K562 (cell line): ENCODE measurements at regions not wholly inside any gene's neighbourhood (a gene's known extent, or its start where the extent isn't known, plus 50 kb on each side); places are given as distances from the start of the nearest gene placed in this dataset.

Experiments used
- KAT8 ChIP-seq: fragments of 450-650 bp; IDR thresholded peaks from 2 replicates; pipeline ENCODE4 v1.6.1; 2016; ENCODE audit warnings: low read depth, mild to moderate bottlenecking
- POLR2A ChIP-seq: fragments of 450-650 bp; conservative IDR thresholded peaks from 2 replicates; pipeline ENCODE4 v1.6.1; 2016
- POLR2AphosphoS2 ChIP-seq: IDR thresholded peaks from 2 replicates; pipeline ENCODE4 v1.6.1; 2012; ENCODE audit warnings: low read length, improper control_type of control experiment
- SIN3A ChIP-seq, 2 experiments: fragments of 150-350 bp in 1 of 2; IDR thresholded peaks; 2 replicates each; pipeline ENCODE4 v1.6.1; 2011 to 2016; ENCODE audit warnings: borderline replicate concordance in 2 of 2, low read depth in 2 of 2, low read length in 2 of 2, mild to moderate bottlenecking in 2 of 2, moderate library complexity in 2 of 2; ENCODE audit not compliant: control insufficient read depth in 1 of 2
- ZNF253 ChIP-seq: fragments of 250-450 bp; sonication (Bioruptor Pico); conservative IDR thresholded peaks from 2 replicates; pipeline ENCODE4 v1.6.1; 2021; ENCODE audit warnings: mild to moderate bottlenecking
- TF ChIP-seq, protein P1 (sequence below), 3 experiments: IDR thresholded peaks in 2 of 3; conservative IDR thresholded peaks in 1 of 3; 2 replicates each; pipeline ENCODE4 v1.5.1; 2011 to 2012; ENCODE audit warnings: low read length in 3 of 3, mild to moderate bottlenecking in 3 of 3, control low read depth in 2 of 3, improper control_type of control experiment in 1 of 3, inconsistent platforms in 1 of 3, low read depth in 1 of 3, mixed read lengths in 1 of 3, moderate library complexity in 1 of 3; ENCODE audit not compliant: insufficient read depth in 2 of 3
- TF ChIP-seq, protein P2 (sequence below), 2 experiments: IDR thresholded peaks; 2 replicates each; pipeline ENCODE4 v1.6.1; 2011; ENCODE audit warnings: borderline replicate concordance in 1 of 2, control low read depth in 1 of 2, low read depth in 1 of 2, low read length in 1 of 2, mild to moderate bottlenecking in 1 of 2, mixed read lengths in 1 of 2, moderate library complexity in 1 of 2; ENCODE audit not compliant: insufficient read depth in 1 of 2, insufficient read length in 1 of 2, poor library complexity in 1 of 2, severe bottlenecking in 1 of 2; ENCODE audit errors: extremely low read depth in 1 of 2

DNA sequence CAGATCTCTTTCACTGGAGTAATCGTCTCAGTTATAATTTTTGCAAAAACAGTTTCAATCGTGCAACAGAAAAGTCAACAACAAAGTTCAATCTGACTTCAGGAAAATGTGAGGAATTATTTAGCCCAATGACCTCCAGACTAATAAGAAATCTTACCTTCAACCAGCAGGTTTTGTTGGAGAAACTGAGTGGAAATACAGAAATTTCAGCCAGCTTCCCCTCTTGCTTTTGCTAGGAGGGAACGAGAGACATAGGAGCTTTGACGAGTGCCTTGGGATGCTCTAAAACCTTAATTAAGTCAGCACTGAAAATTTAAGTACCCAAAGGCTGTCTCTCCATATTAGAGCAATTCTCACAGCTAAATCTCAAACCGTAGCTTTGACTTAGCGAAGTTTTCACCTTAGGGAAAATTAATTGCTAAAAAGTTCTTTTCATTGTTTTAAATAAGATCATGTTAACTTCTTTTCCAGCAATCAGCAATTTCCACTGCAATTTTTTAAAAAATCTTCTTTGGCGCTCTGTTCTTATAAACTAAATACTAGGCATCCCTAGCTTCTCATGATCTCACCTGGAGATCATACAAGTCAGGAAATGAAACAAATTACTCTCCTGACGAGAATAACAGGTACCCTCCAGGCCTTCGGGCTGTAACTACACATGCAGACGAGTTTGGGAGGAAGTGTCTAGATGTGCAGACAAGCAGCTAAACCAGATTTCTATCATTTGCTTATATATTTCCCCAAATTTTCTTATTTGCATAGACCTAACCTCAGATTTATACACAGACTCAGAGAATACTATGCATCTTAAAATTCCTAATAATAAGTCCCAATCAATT, 250.2 kb downstream of the FAM43A start:
- TF ChIP-seq, protein P1, sequence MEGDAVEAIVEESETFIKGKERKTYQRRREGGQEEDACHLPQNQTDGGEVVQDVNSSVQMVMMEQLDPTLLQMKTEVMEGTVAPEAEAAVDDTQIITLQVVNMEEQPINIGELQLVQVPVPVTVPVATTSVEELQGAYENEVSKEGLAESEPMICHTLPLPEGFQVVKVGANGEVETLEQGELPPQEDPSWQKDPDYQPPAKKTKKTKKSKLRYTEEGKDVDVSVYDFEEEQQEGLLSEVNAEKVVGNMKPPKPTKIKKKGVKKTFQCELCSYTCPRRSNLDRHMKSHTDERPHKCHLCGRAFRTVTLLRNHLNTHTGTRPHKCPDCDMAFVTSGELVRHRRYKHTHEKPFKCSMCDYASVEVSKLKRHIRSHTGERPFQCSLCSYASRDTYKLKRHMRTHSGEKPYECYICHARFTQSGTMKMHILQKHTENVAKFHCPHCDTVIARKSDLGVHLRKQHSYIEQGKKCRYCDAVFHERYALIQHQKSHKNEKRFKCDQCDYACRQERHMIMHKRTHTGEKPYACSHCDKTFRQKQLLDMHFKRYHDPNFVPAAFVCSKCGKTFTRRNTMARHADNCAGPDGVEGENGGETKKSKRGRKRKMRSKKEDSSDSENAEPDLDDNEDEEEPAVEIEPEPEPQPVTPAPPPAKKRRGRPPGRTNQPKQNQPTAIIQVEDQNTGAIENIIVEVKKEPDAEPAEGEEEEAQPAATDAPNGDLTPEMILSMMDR (IDR thresholded peaks at IDR 0.05 in 2 of 3, conservative IDR thresholded peaks at IDR 0.05 in 1 of 3; ENCODE audit: insufficient read depth in 2 of 3, low read depth in 1 of 3, low read length in 3 of 3): no peak
- TF ChIP-seq KAT8 (no peak), ZNF253 (CRISPR knock-in tag) (no peak), SIN3A (IDR thresholded peaks at IDR 0.05; ENCODE audit: borderline replicate concordance in 2 of 2, control insufficient read depth in 1 of 2, low read depth in 2 of 2, low read length in 2 of 2) (no peak), POLR2AphosphoS2 (no peak), POLR2A (no peak)
- TF ChIP-seq, protein P2, sequence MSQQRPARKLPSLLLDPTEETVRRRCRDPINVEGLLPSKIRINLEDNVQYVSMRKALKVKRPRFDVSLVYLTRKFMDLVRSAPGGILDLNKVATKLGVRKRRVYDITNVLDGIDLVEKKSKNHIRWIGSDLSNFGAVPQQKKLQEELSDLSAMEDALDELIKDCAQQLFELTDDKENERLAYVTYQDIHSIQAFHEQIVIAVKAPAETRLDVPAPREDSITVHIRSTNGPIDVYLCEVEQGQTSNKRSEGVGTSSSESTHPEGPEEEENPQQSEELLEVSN (IDR thresholded peaks at IDR 0.05; ENCODE audit: borderline replicate concordance in 1 of 2, extremely low read depth in 1 of 2, insufficient read depth in 1 of 2, insufficient read length in 1 of 2, low read depth in 1 of 2, low read length in 1 of 2, poor library complexity in 1 of 2, severe bottlenecking in 1 of 2): no peak
